ENCODE measurements at regions not wholly inside any gene's neighbourhood (a gene's known extent, or its start where the extent isn't known, plus 50 kb on each side); places are given as distances from the start of the nearest gene placed in this dataset.

DNA sequence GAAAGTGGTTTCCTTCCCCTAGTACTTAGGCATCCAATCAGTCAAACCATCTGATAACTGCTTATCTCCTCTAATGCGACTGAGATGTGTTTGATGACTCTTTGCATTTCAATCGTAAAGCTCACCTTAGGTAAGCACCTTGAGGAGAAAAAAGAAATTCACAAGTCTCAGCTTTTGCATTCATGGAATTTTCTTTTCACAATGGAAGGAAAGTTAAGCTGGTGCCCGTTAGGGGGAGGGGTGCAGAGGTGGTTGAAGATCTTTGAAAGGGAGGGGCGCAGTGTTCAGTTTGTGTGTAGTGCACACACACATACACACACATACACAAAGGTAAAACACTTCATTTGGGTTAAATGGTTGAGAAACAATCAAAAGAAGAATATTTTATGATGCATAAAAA is 87.1 kb upstream of the SALL4 start:
- TF ChIP-seq, protein P1, sequence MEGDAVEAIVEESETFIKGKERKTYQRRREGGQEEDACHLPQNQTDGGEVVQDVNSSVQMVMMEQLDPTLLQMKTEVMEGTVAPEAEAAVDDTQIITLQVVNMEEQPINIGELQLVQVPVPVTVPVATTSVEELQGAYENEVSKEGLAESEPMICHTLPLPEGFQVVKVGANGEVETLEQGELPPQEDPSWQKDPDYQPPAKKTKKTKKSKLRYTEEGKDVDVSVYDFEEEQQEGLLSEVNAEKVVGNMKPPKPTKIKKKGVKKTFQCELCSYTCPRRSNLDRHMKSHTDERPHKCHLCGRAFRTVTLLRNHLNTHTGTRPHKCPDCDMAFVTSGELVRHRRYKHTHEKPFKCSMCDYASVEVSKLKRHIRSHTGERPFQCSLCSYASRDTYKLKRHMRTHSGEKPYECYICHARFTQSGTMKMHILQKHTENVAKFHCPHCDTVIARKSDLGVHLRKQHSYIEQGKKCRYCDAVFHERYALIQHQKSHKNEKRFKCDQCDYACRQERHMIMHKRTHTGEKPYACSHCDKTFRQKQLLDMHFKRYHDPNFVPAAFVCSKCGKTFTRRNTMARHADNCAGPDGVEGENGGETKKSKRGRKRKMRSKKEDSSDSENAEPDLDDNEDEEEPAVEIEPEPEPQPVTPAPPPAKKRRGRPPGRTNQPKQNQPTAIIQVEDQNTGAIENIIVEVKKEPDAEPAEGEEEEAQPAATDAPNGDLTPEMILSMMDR (IDR thresholded peaks at IDR 0.05), result no peak
- no peak for TF ChIP-seq POLR2A (IDR thresholded peaks at IDR 0.05)
- no peak for TF ChIP-seq POLR2AphosphoS5 (IDR thresholded peaks at IDR 0.05)
